D721Med (cell line): ENCODE measurements at regions not wholly inside any gene's neighbourhood (a gene's known extent, or its start where the extent isn't known, plus 50 kb on each side); places are given as distances from the start of the nearest gene placed in this dataset.
"Not testable (repeated sequence)": the region's sequence is repeated elsewhere in the genome, so short reads cannot be mapped to it uniquely, and the experiment has no call there.

ENCODE experiments used
- DNase-seq: peaks from one replicate; pipeline ENCODE4 v3.0.0; 2011; ENCODE audit warnings: low spot score; ENCODE audit not compliant: insufficient read length
- FAIRE-seq: peaks from 2 replicates; lab custom pipeline; 2011; peaks lifted over from hg19 to GRCh38; lab: Jason Lieb, UNC
- TF ChIP-seq, protein P1 (sequence below): IDR thresholded peaks from 2 replicates; pipeline ENCODE4 v1.5.1; 2012; ENCODE audit warnings: mild to moderate bottlenecking, control low read depth; ENCODE audit not compliant: insufficient read depth; ENCODE audit errors: missing control alignments

DNA sequence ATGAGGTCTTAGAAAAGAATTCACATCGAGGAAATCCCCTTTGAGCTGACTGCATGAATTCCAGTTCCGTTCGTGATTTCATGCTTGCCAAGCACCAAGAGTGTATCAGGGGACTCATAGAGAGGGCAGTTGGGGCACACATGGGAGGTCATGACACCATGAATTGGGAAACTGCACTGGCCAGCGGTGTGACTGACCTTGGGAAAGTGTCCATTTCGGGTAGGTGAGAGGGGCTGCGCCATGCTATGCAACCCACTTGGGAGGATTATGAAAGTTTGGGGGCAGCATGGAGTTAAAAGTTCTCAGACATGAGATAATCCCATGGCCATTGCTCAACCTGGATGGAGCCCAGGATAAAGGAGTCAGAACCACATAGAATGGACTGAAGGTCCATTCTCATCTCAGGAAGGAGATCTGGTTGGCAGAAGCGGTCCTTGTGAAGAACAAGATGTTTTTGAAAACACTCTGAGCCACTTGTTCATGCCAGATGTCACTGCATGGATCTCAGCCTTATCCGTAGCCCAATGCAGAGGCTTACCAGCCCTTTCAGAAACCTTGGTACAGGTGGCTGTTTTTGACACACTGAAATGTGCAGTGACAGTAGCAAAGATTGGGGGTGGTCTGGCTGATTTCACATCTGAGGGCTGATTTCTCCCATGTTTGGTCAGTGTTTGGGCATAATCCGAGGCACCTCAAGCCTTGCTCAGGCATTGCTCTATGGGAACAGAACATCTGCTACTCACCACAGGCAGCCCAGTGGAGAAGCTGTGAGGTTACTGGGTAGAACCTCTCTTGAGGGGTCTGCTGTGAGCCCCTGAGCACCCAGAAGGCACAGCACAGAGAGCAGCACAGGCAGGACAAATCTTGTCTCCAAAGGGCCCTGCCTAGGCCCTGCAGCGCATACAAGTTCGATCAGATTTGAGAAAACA is 252.3 kb downstream of the CXCL12 start:
- DNase-seq (no peak), FAIRE-seq (no peak)
- TF ChIP-seq, protein P1, sequence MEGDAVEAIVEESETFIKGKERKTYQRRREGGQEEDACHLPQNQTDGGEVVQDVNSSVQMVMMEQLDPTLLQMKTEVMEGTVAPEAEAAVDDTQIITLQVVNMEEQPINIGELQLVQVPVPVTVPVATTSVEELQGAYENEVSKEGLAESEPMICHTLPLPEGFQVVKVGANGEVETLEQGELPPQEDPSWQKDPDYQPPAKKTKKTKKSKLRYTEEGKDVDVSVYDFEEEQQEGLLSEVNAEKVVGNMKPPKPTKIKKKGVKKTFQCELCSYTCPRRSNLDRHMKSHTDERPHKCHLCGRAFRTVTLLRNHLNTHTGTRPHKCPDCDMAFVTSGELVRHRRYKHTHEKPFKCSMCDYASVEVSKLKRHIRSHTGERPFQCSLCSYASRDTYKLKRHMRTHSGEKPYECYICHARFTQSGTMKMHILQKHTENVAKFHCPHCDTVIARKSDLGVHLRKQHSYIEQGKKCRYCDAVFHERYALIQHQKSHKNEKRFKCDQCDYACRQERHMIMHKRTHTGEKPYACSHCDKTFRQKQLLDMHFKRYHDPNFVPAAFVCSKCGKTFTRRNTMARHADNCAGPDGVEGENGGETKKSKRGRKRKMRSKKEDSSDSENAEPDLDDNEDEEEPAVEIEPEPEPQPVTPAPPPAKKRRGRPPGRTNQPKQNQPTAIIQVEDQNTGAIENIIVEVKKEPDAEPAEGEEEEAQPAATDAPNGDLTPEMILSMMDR: no peak

DNA sequence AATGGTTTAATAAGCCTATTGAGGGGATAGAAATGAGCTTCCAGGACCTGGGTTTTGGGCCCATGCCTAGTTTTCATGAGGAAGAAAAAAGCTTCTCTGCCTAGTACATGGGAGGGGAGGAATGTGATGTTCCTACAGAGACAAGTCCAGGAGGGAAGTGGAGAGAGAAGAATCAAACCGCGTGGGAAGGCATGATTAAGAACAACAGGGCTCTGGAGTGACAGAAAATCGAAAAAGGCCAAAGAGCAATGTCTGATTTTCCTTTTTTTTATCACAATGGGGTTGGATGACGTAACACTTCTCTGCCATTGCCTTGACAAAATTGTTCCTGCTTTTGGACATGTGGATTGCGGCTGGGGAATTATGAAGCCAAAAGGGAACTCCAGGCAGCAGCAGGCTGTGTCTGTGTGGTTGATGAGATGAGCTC is 258.6 kb downstream of the CXCL12 start:
- TF ChIP-seq, protein P1: no peak
- FAIRE-seq (no peak), DNase-seq (no peak)

DNA sequence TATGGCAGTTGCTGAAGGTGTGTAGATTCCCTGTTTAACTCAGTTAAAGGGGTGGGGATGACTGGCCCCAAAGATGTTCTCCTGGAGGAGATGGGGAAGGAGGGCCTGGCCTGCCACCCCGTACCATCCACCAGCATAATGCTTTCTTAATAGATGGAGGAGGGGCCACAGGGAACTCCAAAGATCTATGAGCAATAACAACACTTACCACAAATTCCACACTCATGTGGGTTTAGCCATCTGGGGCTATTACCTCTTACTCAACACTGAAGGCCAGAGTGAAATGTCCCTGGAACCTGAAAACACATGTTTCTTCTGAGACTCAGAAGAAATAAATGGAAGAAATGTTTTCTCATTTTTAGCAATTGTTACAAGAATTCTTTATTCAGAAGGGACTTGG is 259.0 kb downstream of the CXCL12 start:
- FAIRE-seq (no peak), DNase-seq (no peak)
- TF ChIP-seq, protein P1: no peak

DNA sequence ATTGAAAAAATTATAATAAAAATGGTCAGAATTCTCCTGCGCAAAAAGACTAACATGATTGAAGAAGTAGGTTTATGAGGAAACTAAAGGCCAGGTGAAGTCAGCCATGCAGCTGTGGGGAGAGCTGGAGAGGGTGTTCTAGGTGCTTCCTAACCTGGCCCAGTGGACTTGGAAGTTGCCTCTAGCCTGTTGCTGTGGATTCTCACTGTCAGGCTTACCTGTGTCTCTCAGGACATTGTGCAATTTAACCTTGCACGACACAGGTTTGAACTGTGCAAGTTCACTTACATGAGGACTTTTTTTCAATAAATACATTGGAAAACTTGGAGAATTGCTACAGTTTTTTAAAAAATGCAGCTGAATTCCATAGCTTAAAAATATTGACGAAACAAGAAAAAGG is 266.4 kb downstream of the CXCL12 start:
- no peak for FAIRE-seq
- TF ChIP-seq, protein P1: no peak

DNA sequence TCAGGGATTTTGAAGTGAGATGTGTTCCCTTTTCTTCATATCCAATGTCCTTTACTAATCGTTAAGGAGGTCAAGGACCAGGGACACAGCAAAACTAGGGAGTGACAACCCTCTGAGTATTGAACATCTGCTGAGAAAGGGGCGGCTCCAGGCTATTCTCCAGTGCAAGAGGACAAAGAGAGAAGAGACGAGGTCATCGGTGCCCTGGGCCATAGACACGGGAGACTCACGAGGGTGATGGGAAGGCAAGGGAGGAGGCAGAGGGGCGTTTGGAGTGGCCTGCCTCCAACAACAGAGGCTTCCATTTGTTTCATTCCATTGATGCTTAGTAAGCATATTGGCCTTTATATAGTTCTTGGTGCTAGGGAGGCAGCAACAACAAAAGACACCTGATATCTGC is 268.4 kb downstream of the CXCL12 start:
- TF ChIP-seq, protein P1: no peak

More for the DNA sequence above, 266.4 kb downstream of the CXCL12 start:
- DNase-seq: no peak

DNA sequence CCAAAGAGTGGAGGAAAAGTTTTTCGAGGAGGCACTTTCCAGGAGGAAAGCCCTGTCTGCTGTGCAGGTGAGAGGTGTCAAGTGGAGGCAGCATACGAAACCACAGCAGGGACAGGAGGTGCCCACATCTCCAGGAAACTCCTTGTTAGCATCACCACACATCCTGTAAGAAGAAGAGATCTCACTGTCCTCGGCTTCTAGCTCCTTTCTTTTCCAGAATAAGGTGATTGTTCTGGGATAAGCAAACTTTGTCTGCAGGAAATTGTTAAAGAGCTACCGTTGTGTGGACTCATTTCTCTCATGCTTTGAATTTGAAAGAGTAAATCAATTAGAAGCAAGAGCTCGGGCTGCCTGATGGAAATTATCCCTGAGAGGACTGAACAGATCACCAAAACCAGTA is 269.4 kb downstream of the CXCL12 start:
- TF ChIP-seq, protein P1: no peak
- DNase-seq (no peak), FAIRE-seq (no peak)

More for the DNA sequence above, 268.4 kb downstream of the CXCL12 start:
- DNase-seq (no peak), FAIRE-seq (no peak)

DNA sequence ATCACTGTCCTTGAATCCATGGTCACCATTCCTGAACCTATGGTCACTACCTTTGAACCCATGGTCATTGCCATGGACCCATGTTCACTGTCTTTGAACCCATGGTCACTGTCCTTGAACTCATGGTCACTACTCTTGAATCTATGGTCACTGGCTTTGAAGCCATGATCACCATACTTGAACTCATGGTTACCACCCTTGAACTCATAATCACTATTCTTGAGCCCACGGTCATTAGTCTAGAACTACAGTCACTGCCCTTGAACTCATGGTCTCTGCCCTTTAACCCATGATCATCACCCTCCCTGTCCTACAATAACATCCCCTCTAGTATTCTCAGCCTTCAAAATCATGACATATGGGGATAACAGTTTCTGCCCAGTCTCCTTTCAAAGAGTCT is 270.5 kb downstream of the CXCL12 start:
- TF ChIP-seq, protein P1: no peak
- no peak for FAIRE-seq
- no peak for DNase-seq

DNA sequence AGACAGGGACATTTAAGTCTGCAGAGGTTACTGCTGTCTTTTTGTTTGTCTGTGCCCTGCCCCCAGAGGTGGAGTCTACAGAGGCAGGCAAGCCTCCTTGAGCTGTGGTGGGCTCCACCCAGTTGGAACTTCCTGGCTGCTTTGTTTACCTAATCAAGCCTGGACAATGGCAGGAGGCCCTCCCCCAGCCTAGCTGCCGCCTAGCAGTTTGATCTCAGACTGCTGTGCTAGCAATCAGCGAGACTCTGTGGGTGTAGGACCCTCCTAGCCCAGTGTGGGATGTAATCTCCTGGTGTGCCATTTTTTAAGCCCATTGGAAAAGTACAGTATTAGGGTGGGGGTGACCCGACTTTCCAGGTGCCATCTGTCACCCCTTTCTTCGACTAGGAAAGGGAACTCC is 272.6 kb downstream of the CXCL12 start:
- not testable (repeated sequence) for FAIRE-seq, DNase-seq
